GM03348 (cell line): ENCODE measurements at regions not wholly inside any gene's neighbourhood (a gene's known extent, or its start where the extent isn't known, plus 50 kb on each side); places are given as distances from the start of the nearest gene placed in this dataset.
"Not testable (repeated sequence)": the region's sequence is repeated elsewhere in the genome, so short reads cannot be mapped to it uniquely, and the experiment has no call there.

Source experiments
- DNase-seq: peaks from one replicate; pipeline ENCODE4 v3.0.0; 2012; ENCODE audit warnings: low spot score

- DNase-seq, result no peak
Measured at GRCh38 chr4:10278071-10278470, 161.5 kb upstream of the WDR1 start.

- peak; percentile 20 for DNase-seq
Measured at GRCh38 chr4:10276152-10276551, 159.6 kb upstream of the WDR1 start.

GRCh38 chr4:10275696-10276095 lies 159.1 kb upstream of the WDR1 start:
- DNase-seq, result no peak

GRCh38 chr4:10273030-10273429 lies 156.4 kb upstream of the WDR1 start:
- peak; percentile 32 for DNase-seq

- DNase-seq, result no peak
Measured at GRCh38 chr4:10272511-10272910, 155.9 kb upstream of the WDR1 start.

GRCh38 chr4:10267066-10267465 lies 150.5 kb upstream of the WDR1 start:
- DNase-seq, result no peak

- DNase-seq, result no peak
Measured at GRCh38 chr4:10260777-10261176, 144.2 kb upstream of the WDR1 start.

- DNase-seq, result no peak
Measured at GRCh38 chr4:10259976-10260375, 143.4 kb upstream of the WDR1 start.

GRCh38 chr4:10256203-10256602 lies 139.6 kb upstream of the WDR1 start:
- no peak for DNase-seq

GRCh38 chr4:10253765-10254164 lies 137.2 kb upstream of the WDR1 start:
- no peak for DNase-seq

- DNase-seq, result no peak
Measured at GRCh38 chr4:10245751-10246150, 129.2 kb upstream of the WDR1 start.

GRCh38 chr4:10243856-10244255 lies 127.3 kb upstream of the WDR1 start:
- DNase-seq, result no peak

GRCh38 chr4:10240691-10241090 lies 124.1 kb upstream of the WDR1 start:
- DNase-seq, result no peak

GRCh38 chr4:10239982-10240654 lies 123.5 kb upstream of the WDR1 start:
- no peak for DNase-seq

- no peak for DNase-seq
Measured at GRCh38 chr4:10237131-10237530, 120.5 kb upstream of the WDR1 start.

GRCh38 chr4:10232114-10232513 lies 115.5 kb upstream of the WDR1 start:
- DNase-seq, result no peak

- peak; percentile 54 for DNase-seq
Measured at GRCh38 chr4:10226756-10227155, 110.2 kb upstream of the WDR1 start.

GRCh38 chr4:10225096-10225495 lies 108.5 kb upstream of the WDR1 start:
- no peak for DNase-seq

- no peak for DNase-seq
Measured at GRCh38 chr4:10223782-10224181, 107.2 kb upstream of the WDR1 start.

- DNase-seq, result not testable (repeated sequence)
Measured at GRCh38 chr4:10213481-10213880, 96.9 kb upstream of the WDR1 start.

GRCh38 chr4:10212901-10213300 lies 96.3 kb upstream of the WDR1 start:
- no peak for DNase-seq

- DNase-seq, result peak; percentile 30
Measured at GRCh38 chr4:10212400-10212799, 95.8 kb upstream of the WDR1 start.

GRCh38 chr4:10207116-10207515 lies 90.5 kb upstream of the WDR1 start:
- no peak for DNase-seq

- DNase-seq, result no peak
Measured at GRCh38 chr4:10205223-10205622, 88.6 kb upstream of the WDR1 start.
